OCI-LY1 (cell line): ENCODE measurements at regions not wholly inside any gene's neighbourhood (a gene's known extent, or its start where the extent isn't known, plus 50 kb on each side); places are given as distances from the start of the nearest gene placed in this dataset.

Experiments used
- H2AFZ ChIP-seq: fragments of 200-600 bp; sonication (generic), shearing (Covaris generic); 2 replicates; pipeline ENCODE4 v1.6.0; 2014; ENCODE audit warnings: antibody characterized with exemption, mild to moderate bottlenecking, low read length
- H3F3A ChIP-seq: fragments of 200-600 bp; sonication (generic), shearing (Covaris generic); 2 replicates; pipeline ENCODE4 v1.6.0; 2014; ENCODE audit warnings: mild to moderate bottlenecking, antibody characterized with exemption, low read length, moderate library complexity; ENCODE audit not compliant: insufficient read depth
- H3K27ac ChIP-seq: fragments of 200-600 bp; sonication (generic); 2 replicates; pipeline ENCODE4 v1.5.1; 2014; ENCODE audit warnings: low read length, mixed run types, mild to moderate bottlenecking, low read depth; ENCODE audit not compliant: poor library complexity, severe bottlenecking
- H3K27me3 ChIP-seq: fragments of 200-600 bp; sonication (generic); 2 replicates; pipeline ENCODE4 v1.6.0; 2014; ENCODE audit warnings: antibody characterized with exemption, mild to moderate bottlenecking, low read length, moderate library complexity; ENCODE audit not compliant: insufficient read depth
- H3K36me3 ChIP-seq: fragments of 200-600 bp; sonication (generic); 2 replicates; pipeline ENCODE4 v1.6.1; 2014; ENCODE audit warnings: mild to moderate bottlenecking, antibody characterized with exemption, low read length, moderate library complexity, mixed read lengths; ENCODE audit not compliant: insufficient read depth
- H3K4me1 ChIP-seq: fragments of 200-600 bp; sonication (generic); 2 replicates; pipeline ENCODE4 v1.5.1; 2014; ENCODE audit warnings: mild to moderate bottlenecking, low read length, moderate library complexity; ENCODE audit not compliant: insufficient read depth, severe bottlenecking
- H3K4me2 ChIP-seq: fragments of 200-600 bp; sonication (generic), shearing (Covaris generic); 2 replicates; pipeline ENCODE4 v1.6.1; 2014; ENCODE audit warnings: low read length
- H3K4me3 ChIP-seq: fragments of 200-600 bp; sonication (generic); 2 replicates; pipeline ENCODE4 v1.5.1; 2014; ENCODE audit warnings: low read length, low read depth, mild to moderate bottlenecking, mixed read lengths; ENCODE audit not compliant: poor library complexity, severe bottlenecking
- H3K79me2 ChIP-seq: fragments of 200-600 bp; shearing (Covaris generic); 2 replicates; pipeline ENCODE4 v1.6.1; 2016; ENCODE audit warnings: mixed run types, low read length, mixed read lengths; ENCODE audit not compliant: insufficient read depth
- H3K9ac ChIP-seq: fragments of 200-600 bp; sonication (generic), shearing (Covaris generic); 2 replicates; pipeline ENCODE4 v1.6.1; 2014; ENCODE audit warnings: mild to moderate bottlenecking, low read length, mixed read lengths
- H3K9me2 ChIP-seq: fragments of 200-600 bp; sonication (generic), shearing (Covaris generic); 2 replicates; pipeline ENCODE4 v1.6.1; 2014; ENCODE audit warnings: low read depth, mild to moderate bottlenecking, low read length, mixed read lengths
- H3K9me3 ChIP-seq: fragments of 200-600 bp; shearing (Covaris generic); 2 replicates; pipeline ENCODE4 v1.6.1; 2014; ENCODE audit warnings: low read length, mixed read lengths
- H4K20me1 ChIP-seq: fragments of 200-600 bp; sonication (generic), shearing (Covaris generic); 2 replicates; pipeline ENCODE4 v1.6.0; 2016; ENCODE audit warnings: mild to moderate bottlenecking, low read length; ENCODE audit not compliant: insufficient read depth
- EZH2 ChIP-seq: fragments of 200-600 bp; sonication (generic), shearing (Covaris generic); IDR thresholded peaks from 2 replicates; pipeline ENCODE4 v1.8.0; 2017; ENCODE audit warnings: borderline replicate concordance, mixed run types, mild to moderate bottlenecking, antibody characterized with exemption, low read length, moderate library complexity, mixed read lengths
- TF ChIP-seq, protein P1 (sequence below): fragments of 200-600 bp; sonication (generic), shearing (Covaris generic); IDR thresholded peaks from 2 replicates; pipeline ENCODE4 v1.5.1; 2017; ENCODE audit warnings: mild to moderate bottlenecking, antibody characterized with exemption, low read length, moderate library complexity, mixed read lengths

DNA sequence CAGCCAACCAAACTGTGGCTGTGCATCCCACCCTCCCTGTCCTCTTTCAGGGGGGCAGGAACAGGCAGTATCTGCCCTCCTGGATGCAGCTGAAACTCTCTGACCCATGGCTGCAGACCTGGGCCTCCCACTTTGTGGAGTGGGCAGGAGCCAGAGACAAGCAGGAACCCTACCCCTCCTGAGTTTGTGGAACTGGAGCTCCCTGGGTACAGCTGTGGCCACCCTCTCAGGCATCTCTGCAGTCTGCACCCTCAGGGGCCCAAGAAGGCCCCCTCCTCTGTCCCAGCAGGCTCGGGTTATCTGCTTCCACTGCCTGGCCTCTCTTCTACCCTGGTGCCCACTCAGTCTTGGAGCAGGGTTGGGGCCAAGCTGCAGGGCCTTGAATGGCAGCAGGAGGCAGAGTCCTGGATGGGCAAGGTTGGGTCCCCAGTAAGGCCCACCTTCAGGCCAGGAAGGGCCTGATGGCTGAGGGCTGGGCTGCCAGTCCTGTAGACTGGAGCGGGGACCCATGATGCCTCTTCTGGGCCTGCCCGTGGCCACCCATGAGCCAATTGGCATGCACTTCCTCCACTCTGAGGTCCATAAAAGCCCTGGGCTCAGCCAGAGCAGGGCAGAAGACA is 619.9 kb downstream of the KIF4B start:
- H3K79me2 ChIP-seq, result no peaks in the 10 kb centered on the region
- no peak overlapping the region for H3K4me2 ChIP-seq
- H3K36me3 ChIP-seq, result no peaks in the 10 kb centered on the region
- H3K4me1 ChIP-seq, result no peaks in the 10 kb centered on the region
- no peaks in the 10 kb centered on the region for H3K27me3 ChIP-seq
- H3K9me3 ChIP-seq, result no peaks in the 10 kb centered on the region
- H3K4me3 ChIP-seq, result no peak overlapping the region
- no peaks in the 10 kb centered on the region for H4K20me1 ChIP-seq
- no peaks in the 10 kb centered on the region for H3K9me2 ChIP-seq
- H2AFZ ChIP-seq, result no peak overlapping the region
- no peaks in the 10 kb centered on the region for H3F3A ChIP-seq
- no peak overlapping the region for H3K9ac ChIP-seq
- TF ChIP-seq, protein P1, sequence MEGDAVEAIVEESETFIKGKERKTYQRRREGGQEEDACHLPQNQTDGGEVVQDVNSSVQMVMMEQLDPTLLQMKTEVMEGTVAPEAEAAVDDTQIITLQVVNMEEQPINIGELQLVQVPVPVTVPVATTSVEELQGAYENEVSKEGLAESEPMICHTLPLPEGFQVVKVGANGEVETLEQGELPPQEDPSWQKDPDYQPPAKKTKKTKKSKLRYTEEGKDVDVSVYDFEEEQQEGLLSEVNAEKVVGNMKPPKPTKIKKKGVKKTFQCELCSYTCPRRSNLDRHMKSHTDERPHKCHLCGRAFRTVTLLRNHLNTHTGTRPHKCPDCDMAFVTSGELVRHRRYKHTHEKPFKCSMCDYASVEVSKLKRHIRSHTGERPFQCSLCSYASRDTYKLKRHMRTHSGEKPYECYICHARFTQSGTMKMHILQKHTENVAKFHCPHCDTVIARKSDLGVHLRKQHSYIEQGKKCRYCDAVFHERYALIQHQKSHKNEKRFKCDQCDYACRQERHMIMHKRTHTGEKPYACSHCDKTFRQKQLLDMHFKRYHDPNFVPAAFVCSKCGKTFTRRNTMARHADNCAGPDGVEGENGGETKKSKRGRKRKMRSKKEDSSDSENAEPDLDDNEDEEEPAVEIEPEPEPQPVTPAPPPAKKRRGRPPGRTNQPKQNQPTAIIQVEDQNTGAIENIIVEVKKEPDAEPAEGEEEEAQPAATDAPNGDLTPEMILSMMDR, result no peak
- TF ChIP-seq EZH2, result no peak
- no peak overlapping the region for H3K27ac ChIP-seq

GRCh38 chr5:155649666-155650065 is 636.1 kb downstream of the KIF4B start:
- no peak overlapping the region for H3K27ac ChIP-seq
- no peaks in the 10 kb centered on the region for H3K4me1 ChIP-seq
- H3K4me2 ChIP-seq, result no peak overlapping the region
- H4K20me1 ChIP-seq, result no peaks in the 10 kb centered on the region
- H3F3A ChIP-seq, result no peaks in the 10 kb centered on the region
- H3K4me3 ChIP-seq, result no peak overlapping the region
- H3K79me2 ChIP-seq, result no peaks in the 10 kb centered on the region
- H2AFZ ChIP-seq, result no peak overlapping the region
- no peaks in the 10 kb centered on the region for H3K36me3 ChIP-seq
- TF ChIP-seq, protein P1, result no peak
- no peak for TF ChIP-seq EZH2
- H3K27me3 ChIP-seq, result no peaks in the 10 kb centered on the region
- H3K9me3 ChIP-seq, result no peaks in the 10 kb centered on the region
- H3K9me2 ChIP-seq, result no peaks in the 10 kb centered on the region
- no peak overlapping the region for H3K9ac ChIP-seq

- H4K20me1 ChIP-seq, result no peaks in the 10 kb centered on the region
- no peaks in the 10 kb centered on the region for H3K36me3 ChIP-seq
- TF ChIP-seq, protein P1, result no peak
- TF ChIP-seq EZH2, result no peak
- no peak overlapping the region for H3K9ac ChIP-seq
- no peaks in the 10 kb centered on the region for H3K27me3 ChIP-seq
- H3K4me3 ChIP-seq, result no peak overlapping the region
- H2AFZ ChIP-seq, result no peak overlapping the region
- no peaks in the 10 kb centered on the region for H3K79me2 ChIP-seq
- H3F3A ChIP-seq, result no peaks in the 10 kb centered on the region
- no peak overlapping the region for H3K27ac ChIP-seq
- H3K9me3 ChIP-seq, result no peaks in the 10 kb centered on the region
- no peaks in the 10 kb centered on the region for H3K4me1 ChIP-seq
- H3K4me2 ChIP-seq, result no peak overlapping the region
- no peaks in the 10 kb centered on the region for H3K9me2 ChIP-seq
Observed at GRCh38 chr5:155655569-155655968, 642.0 kb downstream of the KIF4B start.
